Ishikawa (cell line): ENCODE measurements at regions not wholly inside any gene's neighbourhood (a gene's known extent, or its start where the extent isn't known, plus 50 kb on each side); places are given as distances from the start of the nearest gene placed in this dataset.

ENCODE experiments used
- CEBPB ChIP-seq: IDR thresholded peaks from 2 replicates; pipeline ENCODE4 v1.6.1; 2012
- CREB1 ChIP-seq: IDR thresholded peaks from 2 replicates; pipeline ENCODE4 v1.6.1; 2012; ENCODE audit warnings: low read depth
- EGR1 ChIP-seq: IDR thresholded peaks from 2 replicates; pipeline ENCODE4 v1.6.1; 2012
- EP300 ChIP-seq: IDR thresholded peaks from 2 replicates; pipeline ENCODE4 v1.6.1; 2012; ENCODE audit warnings: borderline replicate concordance
- FOXM1 ChIP-seq: IDR thresholded peaks from 2 replicates; pipeline ENCODE4 v1.6.1; 2012; ENCODE audit warnings: low read depth, borderline replicate concordance
- NFIC ChIP-seq: IDR thresholded peaks from 2 replicates; pipeline ENCODE4 v1.6.1; 2012
- RAD21 ChIP-seq: IDR thresholded peaks from 2 replicates; pipeline ENCODE4 v1.6.1; 2012; ENCODE audit warnings: low read depth
- TAF1 ChIP-seq: IDR thresholded peaks from 2 replicates; pipeline ENCODE4 v1.6.1; 2012; ENCODE audit warnings: low read depth, mild to moderate bottlenecking
- TCF12 ChIP-seq: IDR thresholded peaks from 2 replicates; pipeline ENCODE4 v1.6.1; 2012; ENCODE audit warnings: low read depth
- TEAD4 ChIP-seq: IDR thresholded peaks from 2 replicates; pipeline ENCODE4 v1.6.1; 2012
- YY1 ChIP-seq: IDR thresholded peaks from 2 replicates; pipeline ENCODE4 v1.6.1; 2012; ENCODE audit warnings: low read depth
- ZBTB7A ChIP-seq: IDR thresholded peaks from 2 replicates; pipeline ENCODE4 v1.6.1; 2012; ENCODE audit warnings: low read depth
- TF ChIP-seq, protein P1 (sequence below): IDR thresholded peaks from 2 replicates; pipeline ENCODE4 v1.6.1; 2012
- TF ChIP-seq, protein P2 (sequence below): IDR thresholded peaks from 2 replicates; pipeline ENCODE4 v1.6.1; 2012; ENCODE audit warnings: low read depth, mild to moderate bottlenecking
- TF ChIP-seq, protein P3 (sequence below): IDR thresholded peaks from 2 replicates; pipeline ENCODE4 v1.6.1; 2012

DNA sequence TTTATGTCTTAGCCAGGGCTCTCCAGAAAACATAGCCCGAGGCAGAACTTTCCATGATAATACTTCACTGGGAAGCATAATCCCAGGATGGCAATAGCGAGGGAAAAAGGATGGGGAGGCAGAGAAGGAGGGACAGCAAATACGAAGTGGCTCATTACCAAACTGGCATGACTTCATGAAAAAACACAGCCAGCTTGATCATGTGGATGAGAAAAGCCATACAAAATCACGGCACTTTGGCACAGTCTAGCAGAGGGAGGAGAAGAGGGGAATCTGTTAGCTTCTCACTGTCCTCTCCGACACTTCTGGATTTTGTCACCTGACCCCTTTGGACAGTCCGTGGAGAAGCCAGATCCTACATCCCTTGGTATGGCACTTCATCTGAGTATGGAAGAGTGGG, 212.5 kb upstream of the GRIK2 start:
- TF ChIP-seq NFIC (no peak), EP300 (no peak), YY1 (no peak), TCF12 (no peak), TEAD4 (no peak), CREB1 (no peak), TAF1 (no peak)

DNA sequence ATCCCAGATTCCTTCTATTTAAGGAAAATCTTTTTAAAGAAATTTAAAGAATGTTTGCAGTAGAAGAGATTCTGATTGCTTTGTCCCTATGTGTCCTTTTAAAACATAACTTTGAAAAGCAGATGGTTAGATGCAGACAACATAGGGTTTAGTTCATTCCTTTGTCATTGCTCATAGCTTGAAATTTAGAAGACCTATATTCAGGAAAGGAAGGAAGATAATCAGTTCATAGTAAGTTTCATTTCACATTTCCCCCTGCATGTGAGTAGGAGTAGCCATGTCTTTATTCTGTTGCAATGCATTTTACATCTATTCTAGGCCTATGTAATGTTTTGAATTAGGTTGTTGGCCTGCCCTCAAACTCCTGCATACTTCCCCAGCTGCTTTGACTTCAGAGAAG, 197.9 kb upstream of the GRIK2 start:
- TF ChIP-seq TCF12: no peak
- TF ChIP-seq FOXM1: no peak
- TF ChIP-seq NFIC: no peak
- no peak for TF ChIP-seq TAF1
- TF ChIP-seq, protein P1, sequence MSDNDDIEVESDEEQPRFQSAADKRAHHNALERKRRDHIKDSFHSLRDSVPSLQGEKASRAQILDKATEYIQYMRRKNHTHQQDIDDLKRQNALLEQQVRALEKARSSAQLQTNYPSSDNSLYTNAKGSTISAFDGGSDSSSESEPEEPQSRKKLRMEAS: no peak
- TF ChIP-seq, protein P2, sequence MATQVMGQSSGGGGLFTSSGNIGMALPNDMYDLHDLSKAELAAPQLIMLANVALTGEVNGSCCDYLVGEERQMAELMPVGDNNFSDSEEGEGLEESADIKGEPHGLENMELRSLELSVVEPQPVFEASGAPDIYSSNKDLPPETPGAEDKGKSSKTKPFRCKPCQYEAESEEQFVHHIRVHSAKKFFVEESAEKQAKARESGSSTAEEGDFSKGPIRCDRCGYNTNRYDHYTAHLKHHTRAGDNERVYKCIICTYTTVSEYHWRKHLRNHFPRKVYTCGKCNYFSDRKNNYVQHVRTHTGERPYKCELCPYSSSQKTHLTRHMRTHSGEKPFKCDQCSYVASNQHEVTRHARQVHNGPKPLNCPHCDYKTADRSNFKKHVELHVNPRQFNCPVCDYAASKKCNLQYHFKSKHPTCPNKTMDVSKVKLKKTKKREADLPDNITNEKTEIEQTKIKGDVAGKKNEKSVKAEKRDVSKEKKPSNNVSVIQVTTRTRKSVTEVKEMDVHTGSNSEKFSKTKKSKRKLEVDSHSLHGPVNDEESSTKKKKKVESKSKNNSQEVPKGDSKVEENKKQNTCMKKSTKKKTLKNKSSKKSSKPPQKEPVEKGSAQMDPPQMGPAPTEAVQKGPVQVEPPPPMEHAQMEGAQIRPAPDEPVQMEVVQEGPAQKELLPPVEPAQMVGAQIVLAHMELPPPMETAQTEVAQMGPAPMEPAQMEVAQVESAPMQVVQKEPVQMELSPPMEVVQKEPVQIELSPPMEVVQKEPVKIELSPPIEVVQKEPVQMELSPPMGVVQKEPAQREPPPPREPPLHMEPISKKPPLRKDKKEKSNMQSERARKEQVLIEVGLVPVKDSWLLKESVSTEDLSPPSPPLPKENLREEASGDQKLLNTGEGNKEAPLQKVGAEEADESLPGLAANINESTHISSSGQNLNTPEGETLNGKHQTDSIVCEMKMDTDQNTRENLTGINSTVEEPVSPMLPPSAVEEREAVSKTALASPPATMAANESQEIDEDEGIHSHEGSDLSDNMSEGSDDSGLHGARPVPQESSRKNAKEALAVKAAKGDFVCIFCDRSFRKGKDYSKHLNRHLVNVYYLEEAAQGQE: no peak
- TF ChIP-seq ZBTB7A: no peak
- TF ChIP-seq, protein P3, sequence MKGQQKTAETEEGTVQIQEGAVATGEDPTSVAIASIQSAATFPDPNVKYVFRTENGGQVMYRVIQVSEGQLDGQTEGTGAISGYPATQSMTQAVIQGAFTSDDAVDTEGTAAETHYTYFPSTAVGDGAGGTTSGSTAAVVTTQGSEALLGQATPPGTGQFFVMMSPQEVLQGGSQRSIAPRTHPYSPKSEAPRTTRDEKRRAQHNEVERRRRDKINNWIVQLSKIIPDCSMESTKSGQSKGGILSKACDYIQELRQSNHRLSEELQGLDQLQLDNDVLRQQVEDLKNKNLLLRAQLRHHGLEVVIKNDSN: no peak
- TF ChIP-seq RAD21: no peak
- TF ChIP-seq CREB1: no peak
- no peak for TF ChIP-seq TEAD4
- TF ChIP-seq CEBPB: no peak

DNA sequence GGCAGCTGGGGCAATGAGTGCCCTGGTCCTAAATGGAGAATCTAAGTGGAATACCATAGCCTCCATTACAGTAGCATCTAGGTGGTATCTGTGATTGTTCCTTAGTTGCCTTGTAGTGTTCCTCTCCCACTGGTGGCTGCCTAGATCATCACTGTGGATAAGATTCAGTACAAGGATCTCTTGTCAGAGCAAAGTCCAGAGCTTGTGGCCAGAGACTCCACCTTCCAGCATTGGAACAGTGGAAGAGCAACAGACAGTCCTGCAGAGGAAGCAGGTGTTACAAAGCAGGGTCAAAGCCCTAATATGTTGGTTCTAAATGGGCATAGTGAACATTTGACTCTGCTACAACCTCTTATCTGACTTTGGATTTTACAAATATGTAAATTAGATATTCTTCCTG, 194.1 kb upstream of the GRIK2 start:
- TF ChIP-seq CEBPB (no peak), NFIC (no peak), TEAD4 (no peak), CREB1 (no peak), ZBTB7A (no peak), TAF1 (no peak), TCF12 (no peak), YY1 (no peak), EP300 (no peak), EGR1 (no peak), RAD21 (no peak), FOXM1 (no peak)
- TF ChIP-seq, protein P2: no peak
- TF ChIP-seq, protein P1: no peak
- TF ChIP-seq, protein P3: no peak

DNA sequence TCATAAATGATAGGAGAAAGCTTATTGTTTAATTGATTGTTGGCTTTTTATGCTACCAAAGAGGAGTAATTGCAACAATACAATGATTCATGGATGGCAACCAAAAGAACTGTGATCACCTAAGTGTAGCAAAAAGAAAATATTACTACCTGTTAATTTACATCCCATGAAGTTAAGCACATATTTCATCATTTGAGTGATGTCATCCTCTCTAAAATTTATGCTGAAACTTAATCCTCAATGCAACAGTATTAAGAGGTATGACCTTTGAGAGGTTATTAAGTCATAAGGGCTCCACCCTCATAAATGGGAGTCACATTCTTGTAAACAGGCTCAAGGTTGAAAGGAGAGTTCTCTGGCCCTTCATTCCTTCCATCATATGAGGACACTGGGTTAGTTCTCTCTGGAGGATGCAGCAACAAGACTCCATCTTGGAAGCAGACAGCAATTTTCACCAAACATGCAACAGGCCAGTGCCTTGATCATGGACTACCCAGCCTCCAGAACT, 190.6 kb upstream of the GRIK2 start:
- TF ChIP-seq, protein P1: no peak
- TF ChIP-seq TAF1 (no peak), NFIC (no peak), EP300 (no peak), RAD21 (no peak)
- TF ChIP-seq, protein P2: no peak
